GM12878 (cell line): ENCODE measurements at regions not wholly inside any gene's neighbourhood (a gene's known extent, or its start where the extent isn't known, plus 50 kb on each side); places are given as distances from the start of the nearest gene placed in this dataset.

Source experiments
- ATAC-seq: fragments of 200-7000 bp; cut with Tn5 transposase; 3 replicates; pipeline ENCODE4 v1.9.1; 2020; ENCODE audit warnings: mild to moderate bottlenecking, moderate library complexity
- BruUV-seq: library from RNA; stranded (reverse); fragments of 400-500 nt; replicated peaks from 2 replicates; lab custom pipeline; 2021; lab: Mats Ljungman, UMichigan
- CTCF ChIA-PET: fragments of 300-600 bp; sonication (Branson Sonifier 250); formaldehyde crosslinking; extraction: SDS; loops from one replicate; lab custom pipeline; 2021; ENCODE audit warnings: inconsistent platforms; lab: Yijun Ruan, JAX
- POLR2A ChIA-PET: fragments of 350-600 bp; formaldehyde crosslinking; extraction: SDS; loops from one replicate; lab custom pipeline; 2021; ENCODE audit warnings: inconsistent platforms; lab: Charles Lee
- RAD21 ChIA-PET: fragments of 300-600 bp; sonication (Branson Sonifier 250); formaldehyde crosslinking; loops from one replicate; lab custom pipeline; 2023; ENCODE audit warnings: antibody characterized with exemption; ENCODE audit not compliant: unreplicated experiment; lab: Charles Lee
- SMC1A ChIA-PET: fragments of 300-600 bp; sonication (Branson Sonifier 250); formaldehyde crosslinking; loops from one replicate; lab custom pipeline; 2023; ENCODE audit not compliant: unreplicated experiment, uncharacterized antibody; lab: Charles Lee
- DNase-seq: peaks from one replicate; pipeline ENCODE4 v3.0.0-alpha.2; 2011; ENCODE audit warnings: low read depth, low spot score
- FAIRE-seq: peaks from 3 replicates; lab custom pipeline; 2011; peaks lifted over from hg19 to GRCh38; lab: Jason Lieb, UNC
- H2AFZ ChIP-seq: 2 replicates; pipeline ENCODE4 v1.6.0; 2011; ENCODE audit warnings: low read depth, low read length, control low read depth; ENCODE audit not compliant: control insufficient read depth
- H3K27ac ChIP-seq: 2 replicates; pipeline ENCODE4 v1.5.1; 2011; ENCODE audit warnings: control low read depth; ENCODE audit not compliant: control insufficient read depth, insufficient read depth
- H3K27me3 ChIP-seq, 2 experiments: replicated peaks in 1 of 2; 2 replicates each; pipeline versions ENCODE4 v1.6.0 to v1.6.1; 2011; ENCODE audit warnings: low read length in 1 of 2; ENCODE audit not compliant: control insufficient read depth in 2 of 2, insufficient read depth in 2 of 2
- H3K36me3 ChIP-seq, 2 experiments: 2 replicates each; pipeline ENCODE4 v1.5.1; 2011; ENCODE audit warnings: low read length in 1 of 2; ENCODE audit not compliant: control insufficient read depth in 2 of 2, insufficient read depth in 2 of 2
- H3K4me1 ChIP-seq: 2 replicates; pipeline ENCODE4 v1.6.1; 2011; ENCODE audit warnings: mild to moderate bottlenecking, low read length, moderate library complexity, mixed read lengths; ENCODE audit not compliant: control insufficient read depth, insufficient read depth
- H3K4me2 ChIP-seq: 2 replicates; pipeline ENCODE4 v1.6.0; 2011; ENCODE audit warnings: control low read depth; ENCODE audit not compliant: control insufficient read depth, insufficient read depth
- H3K4me3 ChIP-seq: fragments of 200-600 bp; sonication (generic); 2 replicates; pipeline ENCODE4 v1.5.1; 2016
- H3K79me2 ChIP-seq: 2 replicates; pipeline ENCODE4 v1.6.0; 2011; ENCODE audit warnings: low read length; ENCODE audit not compliant: control insufficient read depth, insufficient read depth
- H3K9ac ChIP-seq: 2 replicates; pipeline ENCODE4 v1.8.0; 2011; ENCODE audit warnings: low read length, control low read depth, mixed read lengths; ENCODE audit not compliant: control insufficient read depth, insufficient read depth
- H3K9me3 ChIP-seq: replicated peaks from 3 replicates; pipeline ENCODE4 v1.5.1; 2011; ENCODE audit warnings: mild to moderate bottlenecking, low read length; ENCODE audit not compliant: control insufficient read depth, insufficient read depth
- H4K20me1 ChIP-seq: 2 replicates; pipeline ENCODE4 v1.6.0; 2011; ENCODE audit not compliant: control insufficient read depth, insufficient read depth
- CBX5 ChIP-seq: sonication (generic); IDR thresholded peaks from 2 replicates; pipeline ENCODE4 v1.6.1; 2016; ENCODE audit warnings: low read depth, moderate library complexity, mild to moderate bottlenecking, inconsistent platforms
- ETV6 ChIP-seq, 2 experiments: fragments of 450-650 bp in 1 of 2; IDR thresholded peaks in 1 of 2; conservative IDR thresholded peaks in 1 of 2; 2 replicates each; pipeline ENCODE4 v1.6.1; 2014; ENCODE audit warnings: antibody characterized with exemption in 1 of 2, borderline replicate concordance in 1 of 2, low read depth in 1 of 2, mild to moderate bottlenecking in 1 of 2, moderate library complexity in 1 of 2
- EZH2 ChIP-seq: IDR thresholded peaks from 2 replicates; pipeline ENCODE4 v1.6.1; 2012; ENCODE audit warnings: low read depth, mild to moderate bottlenecking, control low read depth, inconsistent platforms, low read length, borderline replicate concordance; ENCODE audit not compliant: control insufficient read depth
- IRF3 ChIP-seq: fragments of 450-650 bp; IDR thresholded peaks from 2 replicates; pipeline ENCODE4 v1.6.1; 2014; ENCODE audit warnings: mild to moderate bottlenecking
- STAT1 ChIP-seq: fragments of 450-650 bp; conservative IDR thresholded peaks from 2 replicates; pipeline ENCODE4 v1.6.1; 2014; ENCODE audit warnings: antibody characterized with exemption, mild to moderate bottlenecking
- ZBTB11 ChIP-seq: fragments of 450-650 bp; formaldehyde crosslinking; IDR thresholded peaks from 2 replicates; pipeline ENCODE4 v1.5.0; 2022; ENCODE audit warnings: mild to moderate bottlenecking, missing genetic modification characterization
- WGBS: methylation state at CpG from one replicate; pipeline ENCODE4 v1.1.6; 2016; ENCODE audit warnings: low lambda C conversion rate; ENCODE audit not compliant: insufficient replicate concordance, insufficient coverage; ENCODE audit errors: missing lambda C conversion rate; 5-methylcytosine and 5-hydroxymethylcytosine counted together
- in situ Hi-C: fragments of 300-500 bp; cut with MboI; formaldehyde crosslinking; loops from 9 replicates; pipeline ENCODE4 v1.14.3; 2018; ENCODE audit warnings: mixed read lengths
- intact Hi-C: fragments of 100-400 bp; cut with micrococcal nuclease; formaldehyde crosslinking; loops from one replicate; pipeline ENCODE4 v1.14.2; 2022; ENCODE audit not compliant: unreplicated experiment
- TF ChIP-seq, protein P1 (sequence below): fragments of 450-650 bp; IDR thresholded peaks from 2 replicates; pipeline ENCODE4 v1.6.1; 2017; ENCODE audit warnings: mild to moderate bottlenecking, moderate library complexity

- TF ChIP-seq, protein P1, sequence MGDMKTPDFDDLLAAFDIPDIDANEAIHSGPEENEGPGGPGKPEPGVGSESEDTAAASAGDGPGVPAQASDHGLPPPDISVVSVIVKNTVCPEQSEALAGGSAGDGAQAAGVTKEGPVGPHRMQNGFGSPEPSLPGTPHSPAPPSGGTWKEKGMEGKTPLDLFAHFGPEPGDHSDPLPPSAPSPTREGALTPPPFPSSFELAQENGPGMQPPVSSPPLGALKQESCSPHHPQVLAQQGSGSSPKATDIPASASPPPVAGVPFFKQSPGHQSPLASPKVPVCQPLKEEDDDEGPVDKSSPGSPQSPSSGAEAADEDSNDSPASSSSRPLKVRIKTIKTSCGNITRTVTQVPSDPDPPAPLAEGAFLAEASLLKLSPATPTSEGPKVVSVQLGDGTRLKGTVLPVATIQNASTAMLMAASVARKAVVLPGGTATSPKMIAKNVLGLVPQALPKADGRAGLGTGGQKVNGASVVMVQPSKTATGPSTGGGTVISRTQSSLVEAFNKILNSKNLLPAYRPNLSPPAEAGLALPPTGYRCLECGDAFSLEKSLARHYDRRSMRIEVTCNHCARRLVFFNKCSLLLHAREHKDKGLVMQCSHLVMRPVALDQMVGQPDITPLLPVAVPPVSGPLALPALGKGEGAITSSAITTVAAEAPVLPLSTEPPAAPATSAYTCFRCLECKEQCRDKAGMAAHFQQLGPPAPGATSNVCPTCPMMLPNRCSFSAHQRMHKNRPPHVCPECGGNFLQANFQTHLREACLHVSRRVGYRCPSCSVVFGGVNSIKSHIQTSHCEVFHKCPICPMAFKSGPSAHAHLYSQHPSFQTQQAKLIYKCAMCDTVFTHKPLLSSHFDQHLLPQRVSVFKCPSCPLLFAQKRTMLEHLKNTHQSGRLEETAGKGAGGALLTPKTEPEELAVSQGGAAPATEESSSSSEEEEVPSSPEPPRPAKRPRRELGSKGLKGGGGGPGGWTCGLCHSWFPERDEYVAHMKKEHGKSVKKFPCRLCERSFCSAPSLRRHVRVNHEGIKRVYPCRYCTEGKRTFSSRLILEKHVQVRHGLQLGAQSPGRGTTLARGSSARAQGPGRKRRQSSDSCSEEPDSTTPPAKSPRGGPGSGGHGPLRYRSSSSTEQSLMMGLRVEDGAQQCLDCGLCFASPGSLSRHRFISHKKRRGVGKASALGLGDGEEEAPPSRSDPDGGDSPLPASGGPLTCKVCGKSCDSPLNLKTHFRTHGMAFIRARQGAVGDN, result no peak
- TF ChIP-seq STAT1 (no peak), CBX5 (no peak), IRF3 (no peak), ETV6 (conservative IDR thresholded peaks at IDR 0.05 in 1 of 2, IDR thresholded peaks at IDR 0.05 in 1 of 2; ENCODE audit: borderline replicate concordance in 1 of 2, low read depth in 1 of 2) (no peak), EZH2 (no peak)
Measured at GRCh38 chr3:181844211-181844610, 132.5 kb downstream of the SOX2 start (continued).

DNA sequence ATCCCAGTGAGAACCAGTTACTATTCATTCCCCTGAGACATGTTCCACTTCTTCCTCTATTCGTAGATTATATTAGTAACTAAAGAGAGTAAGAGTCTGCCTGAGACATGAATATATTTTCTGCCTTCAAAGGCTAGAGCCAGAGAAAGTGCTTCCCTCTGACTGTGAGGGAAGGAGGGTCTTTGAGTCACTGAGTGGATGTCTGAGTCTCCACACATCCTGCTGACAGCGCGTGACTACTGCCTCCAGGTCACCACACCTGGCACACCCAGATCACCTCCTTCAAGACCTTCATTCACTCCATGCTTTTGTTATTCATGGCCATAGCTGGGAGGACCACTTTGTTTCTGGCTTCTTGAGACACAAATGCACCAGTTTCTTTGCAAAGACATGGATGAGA lies 135.6 kb downstream of the SOX2 start:
- no peaks in the 10 kb centered on the region for H3K27me3 ChIP-seq
- in situ Hi-C loops, result no loop called here
- no peak overlapping the region for H2AFZ ChIP-seq
- WGBS, result 53% methylated on average over 3 of the region's 3 CpGs
- no peak overlapping the region for H3K4me2 ChIP-seq
- H3K4me3 ChIP-seq, result no peak overlapping the region
- no peak for DNase-seq
- H3K9me3 ChIP-seq, result no peaks in the 10 kb centered on the region
- ChIA-PET SMC1A (interaction anchor here (0.7 kb wide), 1 partner anchor 701 kb away, joined by 3 read pairs; no protein-coding TSS in a partner anchor), CTCF (no interaction called here), POLR2A (no interaction called here), RAD21 (no interaction called here)
- H3K4me1 ChIP-seq, result no peaks in the 10 kb centered on the region
- no peak overlapping the region for H3K9ac ChIP-seq
- H3K79me2 ChIP-seq, result no peaks in the 10 kb centered on the region
- no peak for ATAC-seq
- no peaks in the 10 kb centered on the region for H4K20me1 ChIP-seq
- H3K36me3 ChIP-seq, result no peaks in the 10 kb centered on the region
- no peak overlapping the region for H3K27ac ChIP-seq
- no TSS peak for BruUV-seq
- FAIRE-seq, result no peak
- intact Hi-C loops, result no loop called here
- TF ChIP-seq ZBTB11 (CRISPR knock-in tag), result no peak
- TF ChIP-seq, all 136 proteins: peak for 0
